22Rv1 (cell line): ENCODE measurements at regions not wholly inside any gene's neighbourhood (a gene's known extent, or its start where the extent isn't known, plus 50 kb on each side); places are given as distances from the start of the nearest gene placed in this dataset.
"Not testable (repeated sequence)": the region's sequence is repeated elsewhere in the genome, so short reads cannot be mapped to it uniquely, and the experiment has no call there.

Source experiments
- H3K27ac ChIP-seq: fragments of 450-650 bp; 2 replicates; pipeline ENCODE4 v1.5.1; 2017
- ZFX ChIP-seq: fragments of 450-650 bp; IDR thresholded peaks from 2 replicates; pipeline ENCODE4 v1.6.1; 2017; ENCODE audit warnings: antibody characterized with exemption, borderline replicate concordance
- TF ChIP-seq, protein P1 (sequence below): fragments of 450-650 bp; IDR thresholded peaks from 2 replicates; pipeline ENCODE4 v1.5.1; 2017; ENCODE audit warnings: mild to moderate bottlenecking

DNA sequence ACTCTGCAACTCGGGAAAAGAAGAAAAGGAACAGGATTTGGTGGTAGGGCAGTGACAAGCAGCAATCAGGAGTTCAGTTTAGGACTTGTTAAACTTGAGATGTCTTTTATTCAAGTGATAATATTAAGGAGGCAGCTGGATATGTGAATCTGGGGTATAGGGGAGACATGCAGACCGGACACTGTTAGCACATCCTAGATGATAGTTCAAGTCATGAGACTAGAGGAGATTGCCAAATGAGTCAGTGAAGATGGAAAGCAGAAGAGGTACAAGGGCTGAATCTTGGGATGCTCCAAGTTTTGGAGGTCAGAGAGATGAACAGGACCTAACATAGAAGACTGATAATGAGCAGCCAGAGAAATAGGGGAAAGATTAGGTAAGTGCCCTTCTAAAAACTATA is 69.5 kb upstream of the PSME4 start:
- H3K27ac ChIP-seq = no peak overlapping the region
- TF ChIP-seq, protein P1, sequence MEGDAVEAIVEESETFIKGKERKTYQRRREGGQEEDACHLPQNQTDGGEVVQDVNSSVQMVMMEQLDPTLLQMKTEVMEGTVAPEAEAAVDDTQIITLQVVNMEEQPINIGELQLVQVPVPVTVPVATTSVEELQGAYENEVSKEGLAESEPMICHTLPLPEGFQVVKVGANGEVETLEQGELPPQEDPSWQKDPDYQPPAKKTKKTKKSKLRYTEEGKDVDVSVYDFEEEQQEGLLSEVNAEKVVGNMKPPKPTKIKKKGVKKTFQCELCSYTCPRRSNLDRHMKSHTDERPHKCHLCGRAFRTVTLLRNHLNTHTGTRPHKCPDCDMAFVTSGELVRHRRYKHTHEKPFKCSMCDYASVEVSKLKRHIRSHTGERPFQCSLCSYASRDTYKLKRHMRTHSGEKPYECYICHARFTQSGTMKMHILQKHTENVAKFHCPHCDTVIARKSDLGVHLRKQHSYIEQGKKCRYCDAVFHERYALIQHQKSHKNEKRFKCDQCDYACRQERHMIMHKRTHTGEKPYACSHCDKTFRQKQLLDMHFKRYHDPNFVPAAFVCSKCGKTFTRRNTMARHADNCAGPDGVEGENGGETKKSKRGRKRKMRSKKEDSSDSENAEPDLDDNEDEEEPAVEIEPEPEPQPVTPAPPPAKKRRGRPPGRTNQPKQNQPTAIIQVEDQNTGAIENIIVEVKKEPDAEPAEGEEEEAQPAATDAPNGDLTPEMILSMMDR = no peak
- TF ChIP-seq ZFX = no peak

DNA sequence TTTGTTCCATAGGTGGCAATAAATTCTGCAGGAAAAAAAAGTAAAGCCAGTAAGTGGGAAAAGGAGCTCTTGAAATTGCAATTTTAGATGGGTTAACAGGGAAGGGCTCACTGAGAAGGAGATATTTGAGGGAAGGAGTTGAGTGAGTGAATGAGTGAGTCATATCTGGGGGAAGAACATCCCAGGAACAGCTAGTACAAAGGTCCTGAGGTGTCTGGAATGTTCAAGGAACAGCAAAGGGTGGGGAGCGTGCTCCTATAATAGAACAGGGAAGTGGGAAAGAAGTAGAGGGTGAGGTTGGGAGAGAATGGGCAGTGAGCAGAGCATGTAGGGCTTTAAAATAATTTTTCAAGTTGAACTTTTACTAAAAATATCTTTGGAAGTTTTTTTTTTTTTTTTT is 68.0 kb upstream of the PSME4 start:
- no peak overlapping the region for H3K27ac ChIP-seq
- TF ChIP-seq, protein P1 = no peak
- no peak for TF ChIP-seq ZFX

DNA sequence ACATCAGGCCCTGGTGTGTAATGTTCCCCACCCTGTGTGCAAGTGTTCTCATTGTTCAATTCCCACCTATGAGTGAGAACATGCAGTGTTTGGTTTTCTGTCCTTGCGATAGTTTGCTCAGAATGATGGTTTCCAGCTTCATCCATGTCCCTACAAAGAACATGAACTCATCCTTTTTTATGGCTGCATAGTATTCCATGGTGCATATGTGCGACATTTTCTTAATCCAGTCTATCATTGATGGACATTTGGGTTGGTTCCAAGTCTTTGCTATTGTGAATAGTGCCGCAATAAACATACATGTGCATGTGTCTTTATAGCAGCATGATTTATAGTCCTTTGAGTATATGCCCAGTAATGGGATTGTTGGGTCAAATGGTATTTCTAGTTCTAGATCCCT is 60.5 kb upstream of the PSME4 start:
- H3K27ac ChIP-seq = not testable (repeated sequence)

DNA sequence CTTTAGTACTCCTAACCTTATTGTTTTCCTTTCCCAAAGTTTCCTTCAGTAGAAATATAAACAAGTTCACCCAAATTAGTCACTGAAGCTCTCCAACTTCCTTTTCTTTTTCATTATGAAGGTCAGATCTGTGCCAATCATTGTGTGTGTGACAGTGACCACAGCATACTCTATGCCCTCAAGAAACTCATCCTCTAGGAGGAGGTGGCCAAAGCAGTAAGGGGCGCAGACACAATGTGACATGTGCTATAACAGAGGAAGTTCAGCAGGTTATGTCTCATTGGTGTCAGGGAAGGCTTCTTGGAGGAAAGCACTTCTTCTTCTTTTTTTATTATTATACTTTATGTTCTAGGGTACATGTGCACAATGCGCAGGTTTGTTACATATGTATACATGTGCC is 60.0 kb upstream of the PSME4 start:
- TF ChIP-seq, protein P1 = no peak
- no peak for TF ChIP-seq ZFX
- H3K27ac ChIP-seq = no peak overlapping the region

DNA sequence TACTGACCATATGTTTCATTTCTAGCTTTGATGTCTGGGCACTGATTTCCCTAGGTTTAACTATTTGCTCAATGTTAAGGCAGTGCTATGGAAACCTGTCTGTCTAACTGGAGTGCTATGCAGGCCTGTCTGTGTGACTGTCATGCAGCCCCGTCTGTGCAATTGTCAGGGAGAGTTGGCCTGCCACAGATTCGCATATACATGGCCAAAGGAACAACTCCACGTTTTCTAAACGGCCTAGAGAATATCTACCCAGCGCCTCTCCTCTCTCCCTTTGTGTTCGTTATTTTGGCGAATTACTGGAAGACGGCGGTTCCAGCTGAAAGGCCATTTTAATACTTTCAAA is 59.6 kb upstream of the PSME4 start:
- no peak for TF ChIP-seq ZFX
- TF ChIP-seq, protein P1 = no peak
- H3K27ac ChIP-seq = no peak overlapping the region

DNA sequence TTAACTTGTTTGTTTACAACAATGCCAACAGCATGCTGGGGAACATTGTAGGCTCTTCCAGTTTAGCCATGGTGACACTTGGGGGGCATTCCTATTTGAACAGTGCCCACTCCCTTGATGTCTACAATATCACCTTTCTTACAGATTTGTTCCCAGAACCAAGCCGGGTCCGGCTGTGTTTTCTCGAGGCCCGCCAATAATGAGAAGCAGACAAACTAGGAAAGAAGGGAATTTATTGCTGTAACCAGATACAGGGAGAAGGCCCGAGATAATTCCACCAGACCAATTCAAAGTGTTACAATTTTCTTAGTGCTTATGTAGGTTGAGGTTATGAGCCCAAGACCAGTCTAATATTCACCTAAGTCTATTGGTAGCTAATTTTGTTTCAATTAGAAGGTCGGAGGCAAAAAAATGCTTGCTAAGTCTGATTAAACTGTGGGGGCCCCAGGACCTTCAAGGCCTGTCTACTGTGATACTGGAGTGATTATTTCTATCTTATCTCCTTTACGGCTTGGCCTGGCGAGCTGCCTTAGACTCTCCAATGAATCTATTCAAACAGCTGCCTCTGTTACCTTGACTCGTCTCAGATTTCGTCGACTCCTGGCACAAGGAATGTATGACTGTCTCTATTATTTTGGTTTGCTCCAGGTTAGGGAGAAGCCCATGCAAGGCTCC is 59.1 kb upstream of the PSME4 start:
- no peak overlapping the region for H3K27ac ChIP-seq
- TF ChIP-seq, protein P1 = no peak
- no peak for TF ChIP-seq ZFX

DNA sequence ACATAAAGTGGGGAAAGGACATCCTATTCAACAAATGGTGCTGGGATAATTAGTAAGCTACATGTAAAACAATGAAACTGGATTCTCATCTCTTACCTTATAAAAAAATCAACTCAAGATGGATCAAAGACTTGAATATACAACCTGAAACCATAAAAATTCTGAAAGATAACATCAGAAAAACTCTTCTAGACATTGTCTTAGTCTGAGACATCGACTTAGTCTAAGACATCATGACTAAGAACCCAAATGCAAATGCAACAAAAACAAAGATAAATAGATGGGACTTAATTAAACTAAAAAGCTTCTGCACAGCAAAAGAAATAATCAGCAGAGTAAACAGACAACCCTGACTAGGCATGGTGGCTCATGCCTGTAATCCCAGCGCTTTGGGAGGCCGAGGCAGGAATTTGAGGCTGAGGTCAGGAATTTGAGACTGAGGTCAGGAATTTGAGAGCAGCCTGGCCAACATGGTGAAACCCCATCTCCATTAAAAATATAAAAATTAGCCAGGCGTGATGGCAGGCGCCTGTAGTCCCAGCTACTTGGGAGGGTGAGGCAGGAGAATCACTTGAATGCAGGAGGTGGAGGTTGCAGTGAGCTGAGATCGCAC is 54.8 kb upstream of the PSME4 start:
- H3K27ac ChIP-seq = not testable (repeated sequence)

DNA sequence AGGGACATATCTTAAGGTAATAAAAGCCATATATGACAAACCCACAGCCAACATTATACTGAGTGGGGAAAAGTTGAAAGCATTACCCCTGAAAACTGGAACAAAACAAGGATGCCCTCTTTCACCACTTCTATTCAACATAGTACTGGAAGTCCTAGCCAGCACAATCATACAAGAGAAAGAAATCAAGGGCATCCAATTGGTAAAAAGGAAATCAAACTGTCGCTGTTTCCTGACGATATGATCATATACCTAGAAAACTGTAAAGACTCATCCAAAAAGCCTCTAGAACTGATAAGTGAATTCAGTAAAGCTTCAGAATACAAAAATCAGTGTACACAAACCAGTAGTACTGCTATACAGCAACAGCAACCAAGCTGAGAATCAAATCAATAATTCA is 53.8 kb upstream of the PSME4 start:
- TF ChIP-seq ZFX = no peak
- TF ChIP-seq, protein P1 = no peak
- H3K27ac ChIP-seq = no peak overlapping the region
